ENCODE measurements at regions not wholly inside any gene's neighbourhood (a gene's known extent, or its start where the extent isn't known, plus 50 kb on each side); places are given as distances from the start of the nearest gene placed in this dataset.

- DNase-seq, result no peak
These were observed 85.9 kb upstream of the USP47 start for GRCh38 chr11:11755871-11756270.

- no peak for DNase-seq
These were observed 89.1 kb upstream of the USP47 start for GRCh38 chr11:11752679-11753078.

- no peak for DNase-seq
These were observed 91.5 kb upstream of the USP47 start for GRCh38 chr11:11750017-11750878.

GRCh38 chr11:11748706-11749365 lies 92.9 kb upstream of the USP47 start:
- no peak for DNase-seq

- no peak for DNase-seq
These were observed 94.2 kb upstream of the USP47 start for GRCh38 chr11:11747570-11747969.

- DNase-seq, result no peak
These were observed 95.3 kb upstream of the USP47 start for GRCh38 chr11:11746449-11746848.

GRCh38 chr11:11743216-11743615 lies 98.6 kb upstream of the USP47 start:
- DNase-seq, result no peak

- DNase-seq, result no peak
These were observed 99.3 kb upstream of the USP47 start for GRCh38 chr11:11742486-11742885.

GRCh38 chr11:11740836-11741235 lies 100.9 kb upstream of the USP47 start:
- no peak for DNase-seq

GRCh38 chr11:11740073-11740702 lies 101.6 kb upstream of the USP47 start:
- DNase-seq, result no peak

GRCh38 chr11:11738370-11738769 lies 103.4 kb upstream of the USP47 start:
- DNase-seq, result no peak

- DNase-seq, result no peak
These were observed 106.2 kb upstream of the USP47 start for GRCh38 chr11:11735586-11735985.

- no peak for DNase-seq
These were observed 108.5 kb upstream of the USP47 start for GRCh38 chr11:11733246-11733747.

- DNase-seq, result no peak
These were observed 109.7 kb upstream of the USP47 start for GRCh38 chr11:11732116-11732515.

- DNase-seq, result no peak
These were observed 109.7 kb upstream of the GALNT18 start for GRCh38 chr11:11731311-11732083.

- DNase-seq, result no peak
These were observed 106.6 kb upstream of the GALNT18 start for GRCh38 chr11:11728386-11728785.

- DNase-seq, result no peak
These were observed 103.6 kb upstream of the GALNT18 start for GRCh38 chr11:11725438-11725837.

- DNase-seq, result no peak
These were observed 103.2 kb upstream of the GALNT18 start for GRCh38 chr11:11724994-11725393.

GRCh38 chr11:11722861-11723260 lies 101.1 kb upstream of the GALNT18 start:
- no peak for DNase-seq

GRCh38 chr11:11722246-11722645 lies 100.4 kb upstream of the GALNT18 start:
- no peak for DNase-seq

GRCh38 chr11:11718511-11718910 lies 96.7 kb upstream of the GALNT18 start:
- no peak for DNase-seq

GRCh38 chr11:11717064-11717725 lies 95.4 kb upstream of the GALNT18 start:
- no peak for DNase-seq

Data from activated effector memory CD4-positive, alpha-beta T cell treated with Interleukin-2 at 50 U/mL for 16 hours (primary cell).